OCI-LY7 (cell line): ENCODE measurements at regions not wholly inside any gene's neighbourhood (a gene's known extent, or its start where the extent isn't known, plus 50 kb on each side); places are given as distances from the start of the nearest gene placed in this dataset.

Experiments used
- BruUV-seq: library from RNA; stranded (reverse); fragments of 400-500 nt; replicated peaks from 2 replicates; lab custom pipeline; 2021; lab: Mats Ljungman, UMichigan
- CTCF ChIA-PET: fragments of 300-600 bp; sonication (Branson Sonifier 250); formaldehyde crosslinking; loops from one replicate; lab custom pipeline; 2022; ENCODE audit warnings: antibody characterized with exemption; ENCODE audit not compliant: unreplicated experiment; lab: Charles Lee
- POLR2A ChIA-PET: fragments of 300-600 bp; sonication (Branson Sonifier 250); formaldehyde crosslinking; loops from one replicate; lab custom pipeline; 2022; ENCODE audit warnings: antibody characterized with exemption; lab: Charles Lee
- DNase-seq: peaks from one replicate; pipeline ENCODE4 v3.0.0-alpha.2; 2015; ENCODE audit warnings: low spot score
- H2AFZ ChIP-seq: fragments of 200-600 bp; sonication (generic), shearing (Covaris generic); 2 replicates; pipeline ENCODE4 v1.6.1; 2014; ENCODE audit warnings: mild to moderate bottlenecking, antibody characterized with exemption, low read length, moderate library complexity
- H3K27ac ChIP-seq: fragments of 200-600 bp; sonication (generic); 2 replicates; pipeline ENCODE4 v1.5.1; 2014; ENCODE audit warnings: mixed run types, low read depth, mild to moderate bottlenecking, moderate library complexity, low read length, inconsistent platforms; ENCODE audit not compliant: poor library complexity, severe bottlenecking
- H3K36me3 ChIP-seq: fragments of 200-600 bp; sonication (generic); 2 replicates; pipeline ENCODE4 v1.6.1; 2014; ENCODE audit warnings: mild to moderate bottlenecking, antibody characterized with exemption, low read length, moderate library complexity, mixed read lengths; ENCODE audit not compliant: insufficient read depth
- H3K4me1 ChIP-seq: fragments of 200-600 bp; sonication (generic); 2 replicates; pipeline ENCODE4 v1.5.1; 2014; ENCODE audit warnings: mild to moderate bottlenecking, low read length; ENCODE audit not compliant: insufficient read depth, poor library complexity, severe bottlenecking
- H3K4me2 ChIP-seq: fragments of 200-600 bp; sonication (generic); 2 replicates; pipeline ENCODE4 v1.6.1; 2014; ENCODE audit warnings: mild to moderate bottlenecking, low read length
- H3K4me3 ChIP-seq: fragments of 200-600 bp; sonication (generic); 2 replicates; pipeline ENCODE4 v1.5.1; 2014; ENCODE audit warnings: mild to moderate bottlenecking, low read depth, low read length; ENCODE audit not compliant: poor library complexity, severe bottlenecking
- H3K79me2 ChIP-seq: fragments of 200-600 bp; sonication (generic); 2 replicates; pipeline ENCODE4 v1.6.1; 2016; ENCODE audit warnings: low read depth, mild to moderate bottlenecking, low read length, moderate library complexity, mixed read lengths; ENCODE audit not compliant: insufficient read depth
- H3K9me2 ChIP-seq: fragments of 200-600 bp; sonication (generic); 2 replicates; pipeline ENCODE4 v1.6.1; 2016; ENCODE audit warnings: mild to moderate bottlenecking, low read length, mixed read lengths; ENCODE audit not compliant: insufficient read depth
- H3K9me3 ChIP-seq: fragments of 200-600 bp; sonication (generic); 2 replicates; pipeline ENCODE4 v1.6.1; 2014; ENCODE audit warnings: mild to moderate bottlenecking, mixed run types, low read length, mixed read lengths
- H4K20me1 ChIP-seq: fragments of 200-600 bp; sonication (generic); 2 replicates; pipeline ENCODE4 v1.6.1; 2014; ENCODE audit warnings: mild to moderate bottlenecking, antibody characterized with exemption, low read length, moderate library complexity, mixed read lengths; ENCODE audit not compliant: insufficient read depth
- CTCF ChIP-seq: fragments of 200-600 bp; sonication (generic); conservative IDR thresholded peaks from 2 replicates; pipeline ENCODE4 v1.5.1; 2014; ENCODE audit warnings: mild to moderate bottlenecking, antibody characterized with exemption, low read length, moderate library complexity, mixed read lengths
- EZH2phosphoT487 ChIP-seq: fragments of 200-600 bp; sonication (generic); IDR thresholded peaks from 2 replicates; pipeline ENCODE4 v1.6.1; 2018; ENCODE audit warnings: low read depth, borderline replicate concordance, mild to moderate bottlenecking, mixed run types, antibody characterized with exemption, low read length, moderate library complexity, mixed read lengths
- intact Hi-C: fragments of 100-400 bp; cut with micrococcal nuclease; formaldehyde crosslinking; loops from one replicate; pipeline ENCODE4 v1.10.0; 2022; ENCODE audit not compliant: unreplicated experiment

GRCh38 chr6:164015088-164015484 lies 600.6 kb downstream of the QKI start:
- H3K27ac ChIP-seq = no peak overlapping the region
- H3K9me2 ChIP-seq = no peaks in the 10 kb centered on the region
- intact Hi-C loops = no loop called here
- no peaks in the 10 kb centered on the region for H3K4me1 ChIP-seq
- BruUV-seq = no TSS peak
- H3K4me2 ChIP-seq = no peak overlapping the region
- POLR2A ChIA-PET = no interaction called here
- H4K20me1 ChIP-seq = no peaks in the 10 kb centered on the region
- CTCF ChIA-PET = no interaction called here
- H3K36me3 ChIP-seq = no peaks in the 10 kb centered on the region
- no peak for DNase-seq
- no peak overlapping the region for H3K4me3 ChIP-seq
- TF ChIP-seq EZH2phosphoT487 = no peak
- no peak for TF ChIP-seq CTCF
- H3K79me2 ChIP-seq = no peaks in the 10 kb centered on the region
- no peaks in the 10 kb centered on the region for H3K9me3 ChIP-seq
- no peak overlapping the region for H2AFZ ChIP-seq

- no peak overlapping the region for H3K27ac ChIP-seq
- H3K9me2 ChIP-seq = no peaks in the 10 kb centered on the region
- ChIA-PET CTCF (no interaction called here), POLR2A (no interaction called here)
- no peaks in the 10 kb centered on the region for H4K20me1 ChIP-seq
- no peaks in the 10 kb centered on the region for H3K4me1 ChIP-seq
- no peaks in the 10 kb centered on the region for H3K79me2 ChIP-seq
- no TSS peak for BruUV-seq
- no peak overlapping the region for H2AFZ ChIP-seq
- H3K4me2 ChIP-seq = no peak overlapping the region
- TF ChIP-seq EZH2phosphoT487 (no peak), CTCF (no peak)
- no peaks in the 10 kb centered on the region for H3K36me3 ChIP-seq
- no peak for DNase-seq
- H3K9me3 ChIP-seq = no peaks in the 10 kb centered on the region
- intact Hi-C loops = no loop called here
- no peak overlapping the region for H3K4me3 ChIP-seq
These were observed 600.0 kb downstream of the QKI start for GRCh38 chr6:164014346-164015087.

- Histone ChIP-seq H3K4me3 (no peak overlapping the region), H3K4me2 (no peak overlapping the region), H3K9me2 (no peaks in the 10 kb centered on the region), H2AFZ (no peak overlapping the region), H3K9me3 (no peaks in the 10 kb centered on the region), H3K36me3 (no peaks in the 10 kb centered on the region), H3K4me1 (no peaks in the 10 kb centered on the region), H3K27ac (no peak overlapping the region), H3K79me2 (no peaks in the 10 kb centered on the region), H4K20me1 (no peaks in the 10 kb centered on the region)
- CTCF ChIA-PET = no interaction called here
- no peak for TF ChIP-seq CTCF
- TF ChIP-seq EZH2phosphoT487 = no peak
- POLR2A ChIA-PET = no interaction called here
- intact Hi-C loops = no loop called here
- DNase-seq = no peak
- BruUV-seq = no TSS peak
These were observed 599.1 kb downstream of the QKI start for GRCh38 chr6:164013480-164014208.
